ENCODE measurements at regions not wholly inside any gene's neighbourhood (a gene's known extent, or its start where the extent isn't known, plus 50 kb on each side); places are given as distances from the start of the nearest gene placed in this dataset.
A peak's percentile ranks its signal among the peaks of the same experiment; 100 is the strongest.

- FAIRE-seq = no peak
Measured at GRCh38 chr2:39540414-39540813, 103.3 kb upstream of the MAP4K3 start.

GRCh38 chr2:39541011-39541930 is 104.2 kb upstream of the MAP4K3 start:
- FAIRE-seq = peak; percentile 56

- FAIRE-seq = no peak
Measured at GRCh38 chr2:39542523-39542922, 105.4 kb upstream of the MAP4K3 start.

- peak; percentile 19 for FAIRE-seq
Measured at GRCh38 chr2:39545957-39546356, 108.9 kb upstream of the MAP4K3 start.

GRCh38 chr2:39546409-39546808 is 109.3 kb upstream of the MAP4K3 start:
- no peak for FAIRE-seq

- no peak for FAIRE-seq
Measured at GRCh38 chr2:39546937-39547336, 109.9 kb upstream of the MAP4K3 start.

- peak; percentile 69 for FAIRE-seq
Measured at GRCh38 chr2:39547811-39548719, 111.0 kb upstream of the MAP4K3 start.

- no peak for FAIRE-seq
Measured at GRCh38 chr2:39549000-39549399, 111.9 kb upstream of the MAP4K3 start.

- FAIRE-seq = no peak
Measured at GRCh38 chr2:39549718-39550464, 112.8 kb upstream of the MAP4K3 start.

GRCh38 chr2:39550701-39551285 is 113.7 kb upstream of the MAP4K3 start:
- peak; percentile 91 for FAIRE-seq

- no peak for FAIRE-seq
Measured at GRCh38 chr2:39558906-39559305, 106.8 kb upstream of the TMEM178A start.

GRCh38 chr2:39563572-39563971 is 102.1 kb upstream of the TMEM178A start:
- FAIRE-seq = peak; percentile 67

- no peak for FAIRE-seq
Measured at GRCh38 chr2:39567507-39567906, 98.2 kb upstream of the TMEM178A start.

- no peak for FAIRE-seq
Measured at GRCh38 chr2:39568116-39568515, 97.6 kb upstream of the TMEM178A start.

- FAIRE-seq = no peak
Measured at GRCh38 chr2:39568561-39569006, 97.1 kb upstream of the TMEM178A start.

GRCh38 chr2:39570130-39570555 is 95.6 kb upstream of the TMEM178A start:
- no peak for FAIRE-seq

GRCh38 chr2:39570614-39571013 is 95.1 kb upstream of the TMEM178A start:
- FAIRE-seq = no peak

- FAIRE-seq = no peak
Measured at GRCh38 chr2:39571111-39571731, 94.5 kb upstream of the TMEM178A start.

GRCh38 chr2:39573276-39573675 is 92.4 kb upstream of the TMEM178A start:
- no peak for FAIRE-seq

- no peak for FAIRE-seq
Measured at GRCh38 chr2:39581866-39582265, 83.9 kb upstream of the TMEM178A start.

GRCh38 chr2:39583213-39583612 is 82.5 kb upstream of the TMEM178A start:
- FAIRE-seq = no peak

GRCh38 chr2:39583781-39584180 is 81.9 kb upstream of the TMEM178A start:
- no peak for FAIRE-seq
